GM12878 (cell line): ENCODE measurements at regions not wholly inside any gene's neighbourhood (a gene's known extent, or its start where the extent isn't known, plus 50 kb on each side); places are given as distances from the start of the nearest gene placed in this dataset.

Experiments
- ATAC-seq: fragments of 200-7000 bp; cut with Tn5 transposase; 3 replicates; pipeline ENCODE4 v1.9.1; 2020; ENCODE audit warnings: mild to moderate bottlenecking, moderate library complexity
- BruUV-seq: library from RNA; stranded (reverse); fragments of 400-500 nt; replicated peaks from 2 replicates; lab custom pipeline; 2021; lab: Mats Ljungman, UMichigan
- CTCF ChIA-PET: fragments of 300-600 bp; sonication (Branson Sonifier 250); formaldehyde crosslinking; extraction: SDS; loops from one replicate; lab custom pipeline; 2021; ENCODE audit warnings: inconsistent platforms; lab: Yijun Ruan, JAX
- POLR2A ChIA-PET: fragments of 350-600 bp; formaldehyde crosslinking; extraction: SDS; loops from one replicate; lab custom pipeline; 2021; ENCODE audit warnings: inconsistent platforms; lab: Charles Lee
- RAD21 ChIA-PET: fragments of 300-600 bp; sonication (Branson Sonifier 250); formaldehyde crosslinking; loops from one replicate; lab custom pipeline; 2023; ENCODE audit warnings: antibody characterized with exemption; ENCODE audit not compliant: unreplicated experiment; lab: Charles Lee
- SMC1A ChIA-PET: fragments of 300-600 bp; sonication (Branson Sonifier 250); formaldehyde crosslinking; loops from one replicate; lab custom pipeline; 2023; ENCODE audit not compliant: unreplicated experiment, uncharacterized antibody; lab: Charles Lee
- DNase-seq: peaks from one replicate; pipeline ENCODE4 v3.0.0-alpha.2; 2011; ENCODE audit warnings: low read depth, low spot score
- FAIRE-seq: peaks from 3 replicates; lab custom pipeline; 2011; peaks lifted over from hg19 to GRCh38; lab: Jason Lieb, UNC
- H2AFZ ChIP-seq: 2 replicates; pipeline ENCODE4 v1.6.0; 2011; ENCODE audit warnings: low read depth, low read length, control low read depth; ENCODE audit not compliant: control insufficient read depth
- H3K27ac ChIP-seq: 2 replicates; pipeline ENCODE4 v1.5.1; 2011; ENCODE audit warnings: control low read depth; ENCODE audit not compliant: control insufficient read depth, insufficient read depth
- H3K27me3 ChIP-seq, 2 experiments: replicated peaks in 1 of 2; 2 replicates each; pipeline versions ENCODE4 v1.6.0 to v1.6.1; 2011; ENCODE audit warnings: low read length in 1 of 2; ENCODE audit not compliant: control insufficient read depth in 2 of 2, insufficient read depth in 2 of 2
- H3K36me3 ChIP-seq, 2 experiments: 2 replicates each; pipeline ENCODE4 v1.5.1; 2011; ENCODE audit warnings: low read length in 1 of 2; ENCODE audit not compliant: control insufficient read depth in 2 of 2, insufficient read depth in 2 of 2
- H3K4me1 ChIP-seq: 2 replicates; pipeline ENCODE4 v1.6.1; 2011; ENCODE audit warnings: mild to moderate bottlenecking, low read length, moderate library complexity, mixed read lengths; ENCODE audit not compliant: control insufficient read depth, insufficient read depth
- H3K4me2 ChIP-seq: 2 replicates; pipeline ENCODE4 v1.6.0; 2011; ENCODE audit warnings: control low read depth; ENCODE audit not compliant: control insufficient read depth, insufficient read depth
- H3K4me3 ChIP-seq: fragments of 200-600 bp; sonication (generic); 2 replicates; pipeline ENCODE4 v1.5.1; 2016
- H3K79me2 ChIP-seq: 2 replicates; pipeline ENCODE4 v1.6.0; 2011; ENCODE audit warnings: low read length; ENCODE audit not compliant: control insufficient read depth, insufficient read depth
- H3K9ac ChIP-seq: 2 replicates; pipeline ENCODE4 v1.8.0; 2011; ENCODE audit warnings: low read length, control low read depth, mixed read lengths; ENCODE audit not compliant: control insufficient read depth, insufficient read depth
- H3K9me3 ChIP-seq: replicated peaks from 3 replicates; pipeline ENCODE4 v1.5.1; 2011; ENCODE audit warnings: mild to moderate bottlenecking, low read length; ENCODE audit not compliant: control insufficient read depth, insufficient read depth
- H4K20me1 ChIP-seq: 2 replicates; pipeline ENCODE4 v1.6.0; 2011; ENCODE audit not compliant: control insufficient read depth, insufficient read depth
- ATF3 ChIP-seq: IDR thresholded peaks from 2 replicates; pipeline ENCODE4 v1.6.1; 2011; ENCODE audit warnings: low read depth, mild to moderate bottlenecking, low read length, moderate library complexity, borderline replicate concordance; ENCODE audit errors: extremely low read depth
- BACH1 ChIP-seq: fragments of 450-650 bp; IDR thresholded peaks from 2 replicates; pipeline ENCODE4 v1.6.1; 2017; ENCODE audit warnings: mild to moderate bottlenecking, borderline replicate concordance
- BMI1 ChIP-seq: fragments of 450-650 bp; IDR thresholded peaks from 2 replicates; pipeline ENCODE4 v1.6.1; 2016; ENCODE audit warnings: mild to moderate bottlenecking, moderate library complexity, borderline replicate concordance
- CREM ChIP-seq: IDR thresholded peaks from 2 replicates; pipeline ENCODE4 v1.6.1; 2014; ENCODE audit warnings: antibody characterized with exemption, low read depth
- ETV6 ChIP-seq, 2 experiments: fragments of 450-650 bp in 1 of 2; IDR thresholded peaks in 1 of 2; conservative IDR thresholded peaks in 1 of 2; 2 replicates each; pipeline ENCODE4 v1.6.1; 2014; ENCODE audit warnings: antibody characterized with exemption in 1 of 2, borderline replicate concordance in 1 of 2, low read depth in 1 of 2, mild to moderate bottlenecking in 1 of 2, moderate library complexity in 1 of 2
- MLLT1 ChIP-seq: fragments of 450-650 bp; IDR thresholded peaks from 2 replicates; pipeline ENCODE4 v1.6.1; 2016; ENCODE audit warnings: mild to moderate bottlenecking
- POLR2AphosphoS5 ChIP-seq: IDR thresholded peaks from 2 replicates; pipeline ENCODE4 v1.6.1; 2011; ENCODE audit warnings: mild to moderate bottlenecking, low read length, inconsistent platforms
- SMAD5 ChIP-seq: IDR thresholded peaks from 2 replicates; pipeline ENCODE4 v1.6.1; 2016; ENCODE audit warnings: antibody characterized with exemption, low read depth
- USF2 ChIP-seq: IDR thresholded peaks from 2 replicates; pipeline ENCODE4 v1.6.1; 2011; ENCODE audit warnings: low read depth, low read length, improper control_type of control experiment, borderline replicate concordance
- YBX1 ChIP-seq: fragments of 450-650 bp; IDR thresholded peaks from 2 replicates; pipeline ENCODE4 v1.6.1; 2016; ENCODE audit warnings: antibody characterized with exemption
- YY1 ChIP-seq: IDR thresholded peaks from 2 replicates; pipeline ENCODE4 v1.6.1; 2011; ENCODE audit warnings: low read depth, mild to moderate bottlenecking, low read length
- WGBS: methylation state at CpG from one replicate; pipeline ENCODE4 v1.1.6; 2016; ENCODE audit warnings: low lambda C conversion rate; ENCODE audit not compliant: insufficient replicate concordance, insufficient coverage; ENCODE audit errors: missing lambda C conversion rate; 5-methylcytosine and 5-hydroxymethylcytosine counted together
- in situ Hi-C: fragments of 300-500 bp; cut with MboI; formaldehyde crosslinking; loops from 9 replicates; pipeline ENCODE4 v1.14.3; 2018; ENCODE audit warnings: mixed read lengths
- intact Hi-C: fragments of 100-400 bp; cut with micrococcal nuclease; formaldehyde crosslinking; loops from one replicate; pipeline ENCODE4 v1.14.2; 2022; ENCODE audit not compliant: unreplicated experiment
- TF ChIP-seq, protein P1 (sequence below): IDR thresholded peaks from 2 replicates; pipeline ENCODE4 v1.6.1; 2012; ENCODE audit warnings: improper control_type of control experiment, low read depth, low read length; ENCODE audit not compliant: insufficient replicate concordance
- TF ChIP-seq, protein P2 (sequence below): IDR thresholded peaks from 2 replicates; pipeline ENCODE4 v1.6.1; 2012; ENCODE audit warnings: low read length, inconsistent platforms

DNA sequence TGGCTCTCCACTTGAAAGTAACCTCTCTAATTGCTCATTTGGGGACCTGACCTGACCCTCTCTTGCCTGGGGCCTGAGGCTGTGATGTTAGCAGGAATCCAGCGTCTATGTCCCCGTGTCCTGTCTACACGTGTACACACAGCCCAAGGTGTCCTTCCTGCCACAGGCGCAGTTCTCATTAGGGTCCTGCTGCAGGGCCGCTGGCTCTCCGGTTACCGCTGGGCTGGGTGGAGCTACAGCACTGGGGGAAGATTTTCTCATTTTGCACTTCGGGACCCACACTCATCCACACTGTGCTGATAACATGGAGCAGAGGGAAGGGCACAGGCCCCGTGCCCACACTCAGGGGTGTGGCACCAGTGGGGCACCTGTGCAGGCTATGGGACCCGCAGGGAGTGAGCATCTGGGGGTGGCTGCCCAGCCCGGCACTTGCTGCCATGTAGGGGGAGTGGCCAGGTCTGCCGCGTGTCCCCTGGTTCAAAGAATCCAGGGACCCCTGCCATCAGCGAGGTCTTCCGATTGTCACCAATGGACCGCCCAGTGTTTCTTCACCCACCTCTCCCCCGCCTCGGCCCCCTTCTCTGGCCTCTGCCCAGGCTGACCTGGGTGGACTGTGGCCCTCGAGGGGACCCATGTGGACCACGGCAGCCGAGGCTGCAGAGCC is 98.7 kb upstream of the SFSWAP start (continued):
- TF ChIP-seq, protein P1, sequence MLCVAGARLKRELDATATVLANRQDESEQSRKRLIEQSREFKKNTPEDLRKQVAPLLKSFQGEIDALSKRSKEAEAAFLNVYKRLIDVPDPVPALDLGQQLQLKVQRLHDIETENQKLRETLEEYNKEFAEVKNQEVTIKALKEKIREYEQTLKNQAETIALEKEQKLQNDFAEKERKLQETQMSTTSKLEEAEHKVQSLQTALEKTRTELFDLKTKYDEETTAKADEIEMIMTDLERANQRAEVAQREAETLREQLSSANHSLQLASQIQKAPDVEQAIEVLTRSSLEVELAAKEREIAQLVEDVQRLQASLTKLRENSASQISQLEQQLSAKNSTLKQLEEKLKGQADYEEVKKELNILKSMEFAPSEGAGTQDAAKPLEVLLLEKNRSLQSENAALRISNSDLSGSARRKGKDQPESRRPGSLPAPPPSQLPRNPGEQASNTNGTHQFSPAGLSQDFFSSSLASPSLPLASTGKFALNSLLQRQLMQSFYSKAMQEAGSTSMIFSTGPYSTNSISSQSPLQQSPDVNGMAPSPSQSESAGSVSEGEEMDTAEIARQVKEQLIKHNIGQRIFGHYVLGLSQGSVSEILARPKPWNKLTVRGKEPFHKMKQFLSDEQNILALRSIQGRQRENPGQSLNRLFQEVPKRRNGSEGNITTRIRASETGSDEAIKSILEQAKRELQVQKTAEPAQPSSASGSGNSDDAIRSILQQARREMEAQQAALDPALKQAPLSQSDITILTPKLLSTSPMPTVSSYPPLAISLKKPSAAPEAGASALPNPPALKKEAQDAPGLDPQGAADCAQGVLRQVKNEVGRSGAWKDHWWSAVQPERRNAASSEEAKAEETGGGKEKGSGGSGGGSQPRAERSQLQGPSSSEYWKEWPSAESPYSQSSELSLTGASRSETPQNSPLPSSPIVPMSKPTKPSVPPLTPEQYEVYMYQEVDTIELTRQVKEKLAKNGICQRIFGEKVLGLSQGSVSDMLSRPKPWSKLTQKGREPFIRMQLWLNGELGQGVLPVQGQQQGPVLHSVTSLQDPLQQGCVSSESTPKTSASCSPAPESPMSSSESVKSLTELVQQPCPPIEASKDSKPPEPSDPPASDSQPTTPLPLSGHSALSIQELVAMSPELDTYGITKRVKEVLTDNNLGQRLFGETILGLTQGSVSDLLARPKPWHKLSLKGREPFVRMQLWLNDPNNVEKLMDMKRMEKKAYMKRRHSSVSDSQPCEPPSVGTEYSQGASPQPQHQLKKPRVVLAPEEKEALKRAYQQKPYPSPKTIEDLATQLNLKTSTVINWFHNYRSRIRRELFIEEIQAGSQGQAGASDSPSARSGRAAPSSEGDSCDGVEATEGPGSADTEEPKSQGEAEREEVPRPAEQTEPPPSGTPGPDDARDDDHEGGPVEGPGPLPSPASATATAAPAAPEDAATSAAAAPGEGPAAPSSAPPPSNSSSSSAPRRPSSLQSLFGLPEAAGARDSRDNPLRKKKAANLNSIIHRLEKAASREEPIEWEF: no peak
- TF ChIP-seq USF2: no peak

DNA sequence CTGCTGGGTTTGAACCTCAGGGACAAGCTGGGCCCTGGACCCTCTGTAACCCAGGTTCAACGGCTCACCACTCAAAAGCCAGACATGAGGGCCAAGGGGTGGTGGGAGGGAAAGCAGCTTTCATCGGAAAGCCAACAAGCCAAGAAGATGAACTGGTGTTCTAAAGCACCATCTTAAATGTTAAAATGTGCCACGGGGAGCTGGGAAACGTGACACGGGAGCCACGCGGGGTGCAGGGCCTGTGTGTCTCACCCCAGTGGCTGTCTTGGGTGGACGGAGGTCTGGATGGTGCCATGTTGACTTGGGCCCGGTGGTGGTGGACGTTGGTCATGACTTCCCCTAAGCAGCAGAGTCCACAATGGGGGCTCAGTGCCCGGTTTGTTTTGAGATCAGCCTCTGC is 97.7 kb upstream of the SFSWAP start:
- FAIRE-seq (no peak), ATAC-seq (no peak), DNase-seq (no peak)
- Histone ChIP-seq H3K4me2 (no peak overlapping the region), H3K9ac (no peak overlapping the region), H3K79me2 (no peaks in the 10 kb centered on the region), H3K27me3 (peaks cover 2% of the 10 kb centered on the region in 2 experiments; a peak in 3 of 4 replicates), H3K4me3 (no peak overlapping the region), H2AFZ (no peak overlapping the region), H3K9me3 (no peaks in the 10 kb centered on the region), H3K4me1 (peaks cover 8% of the 10 kb centered on the region), H3K27ac (no peak overlapping the region), H3K36me3 (no peaks in the 10 kb centered on the region), H4K20me1 (no peaks in the 10 kb centered on the region)
- ChIA-PET SMC1A (no interaction called here), RAD21 (no interaction called here), CTCF (no interaction called here), POLR2A (no interaction called here)
- BruUV-seq: no TSS peak
- intact Hi-C loops: no loop called here
- 46% methylated on average over 11 of the region's 11 CpGs for WGBS
- in situ Hi-C loops: no loop called here
- TF ChIP-seq POLR2AphosphoS5: no peak
- TF ChIP-seq ETV6 (conservative IDR thresholded peaks at IDR 0.05 in 1 of 2, IDR thresholded peaks at IDR 0.05 in 1 of 2; ENCODE audit: borderline replicate concordance in 1 of 2, low read depth in 1 of 2): no peak
- TF ChIP-seq SMAD5: no peak
- TF ChIP-seq, protein P2, sequence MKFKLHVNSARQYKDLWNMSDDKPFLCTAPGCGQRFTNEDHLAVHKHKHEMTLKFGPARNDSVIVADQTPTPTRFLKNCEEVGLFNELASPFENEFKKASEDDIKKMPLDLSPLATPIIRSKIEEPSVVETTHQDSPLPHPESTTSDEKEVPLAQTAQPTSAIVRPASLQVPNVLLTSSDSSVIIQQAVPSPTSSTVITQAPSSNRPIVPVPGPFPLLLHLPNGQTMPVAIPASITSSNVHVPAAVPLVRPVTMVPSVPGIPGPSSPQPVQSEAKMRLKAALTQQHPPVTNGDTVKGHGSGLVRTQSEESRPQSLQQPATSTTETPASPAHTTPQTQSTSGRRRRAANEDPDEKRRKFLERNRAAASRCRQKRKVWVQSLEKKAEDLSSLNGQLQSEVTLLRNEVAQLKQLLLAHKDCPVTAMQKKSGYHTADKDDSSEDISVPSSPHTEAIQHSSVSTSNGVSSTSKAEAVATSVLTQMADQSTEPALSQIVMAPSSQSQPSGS: no peak
- no peak for TF ChIP-seq MLLT1
- TF ChIP-seq BMI1: no peak
- no peak for TF ChIP-seq BACH1
- no peak for TF ChIP-seq ATF3
- no peak for TF ChIP-seq YBX1
- TF ChIP-seq YY1: no peak
- TF ChIP-seq CREM: no peak
